SHP77 treated with DMSO at 0.1 percent for 48 hours (cell line): ENCODE measurements at regions not wholly inside any gene's neighbourhood (a gene's known extent, or its start where the extent isn't known, plus 50 kb on each side); places are given as distances from the start of the nearest gene placed in this dataset.

Source experiments
- DNase-seq: peaks from one replicate; lab custom pipeline; 2025; lab: John Stamatoyannopoulos, UW

- DNase-seq: no peak
Observed at GRCh38 chr10:3516234-3516922, 268.6 kb downstream of the KLF6 start.

GRCh38 chr10:3514691-3515090, 270.3 kb downstream of the KLF6 start:
- DNase-seq: no peak

- no peak for DNase-seq
Observed at GRCh38 chr10:3512263-3512662, 272.7 kb downstream of the KLF6 start.

GRCh38 chr10:3511483-3511882, 273.5 kb downstream of the KLF6 start:
- no peak for DNase-seq

GRCh38 chr10:3510741-3511140, 274.3 kb downstream of the KLF6 start:
- DNase-seq: no peak

GRCh38 chr10:3509355-3509754, 275.7 kb downstream of the KLF6 start:
- DNase-seq: no peak

- DNase-seq: no peak
Observed at GRCh38 chr10:3503299-3503698, 281.7 kb downstream of the KLF6 start.

GRCh38 chr10:3502673-3503072, 282.3 kb downstream of the KLF6 start:
- DNase-seq: no peak

GRCh38 chr10:3500408-3500856, 284.6 kb downstream of the KLF6 start:
- no peak for DNase-seq

- no peak for DNase-seq
Observed at GRCh38 chr10:3499120-3499519, 285.9 kb downstream of the KLF6 start.

GRCh38 chr10:3497581-3497980, 287.4 kb downstream of the KLF6 start:
- no peak for DNase-seq

- no peak for DNase-seq
Observed at GRCh38 chr10:3496138-3496537, 288.9 kb downstream of the KLF6 start.

GRCh38 chr10:3495281-3495680, 289.7 kb downstream of the KLF6 start:
- no peak for DNase-seq

- DNase-seq: no peak
Observed at GRCh38 chr10:3494838-3495230, 290.2 kb downstream of the KLF6 start.

- DNase-seq: no peak
Observed at GRCh38 chr10:3494131-3494837, 290.7 kb downstream of the KLF6 start.

GRCh38 chr10:3493621-3494020, 291.4 kb downstream of the KLF6 start:
- no peak for DNase-seq

- no peak for DNase-seq
Observed at GRCh38 chr10:3491571-3491970, 293.4 kb downstream of the KLF6 start.

GRCh38 chr10:3487228-3487627, 297.8 kb downstream of the KLF6 start:
- DNase-seq: no peak

- DNase-seq: peak; percentile 49
Observed at GRCh38 chr10:3486346-3487065, 298.5 kb downstream of the KLF6 start.

- no peak for DNase-seq
Observed at GRCh38 chr10:3485057-3485686, 299.8 kb downstream of the KLF6 start.

GRCh38 chr10:3484306-3485056, 300.5 kb downstream of the KLF6 start:
- DNase-seq: no peak
